ENCODE measurements at regions not wholly inside any gene's neighbourhood (a gene's known extent, or its start where the extent isn't known, plus 50 kb on each side); places are given as distances from the start of the nearest gene placed in this dataset.

DNA sequence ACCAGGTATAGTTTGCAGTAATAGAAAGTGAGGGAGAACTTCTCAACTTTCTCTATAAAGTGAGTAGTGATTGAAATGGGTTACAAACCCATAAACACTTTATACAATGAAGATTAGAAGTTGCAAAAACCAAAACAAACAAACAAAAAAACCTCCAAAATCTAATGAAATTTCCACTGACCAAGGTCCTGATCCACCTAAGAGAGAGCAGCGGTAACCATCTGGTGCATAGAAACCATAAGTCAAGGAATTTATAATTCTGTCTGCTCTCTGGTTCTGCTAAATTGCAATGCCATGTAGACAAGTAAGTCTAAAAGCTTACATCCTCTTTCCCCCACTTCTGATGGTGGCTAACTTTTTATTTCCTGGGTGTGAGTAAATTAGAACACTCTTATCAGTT lies 463.4 kb downstream of the EFNB2 start:
- TF ChIP-seq EZH2phosphoT487 (IDR thresholded peaks at IDR 0.05; ENCODE audit: borderline replicate concordance, low read length), result no peak
- TF ChIP-seq, protein P1, sequence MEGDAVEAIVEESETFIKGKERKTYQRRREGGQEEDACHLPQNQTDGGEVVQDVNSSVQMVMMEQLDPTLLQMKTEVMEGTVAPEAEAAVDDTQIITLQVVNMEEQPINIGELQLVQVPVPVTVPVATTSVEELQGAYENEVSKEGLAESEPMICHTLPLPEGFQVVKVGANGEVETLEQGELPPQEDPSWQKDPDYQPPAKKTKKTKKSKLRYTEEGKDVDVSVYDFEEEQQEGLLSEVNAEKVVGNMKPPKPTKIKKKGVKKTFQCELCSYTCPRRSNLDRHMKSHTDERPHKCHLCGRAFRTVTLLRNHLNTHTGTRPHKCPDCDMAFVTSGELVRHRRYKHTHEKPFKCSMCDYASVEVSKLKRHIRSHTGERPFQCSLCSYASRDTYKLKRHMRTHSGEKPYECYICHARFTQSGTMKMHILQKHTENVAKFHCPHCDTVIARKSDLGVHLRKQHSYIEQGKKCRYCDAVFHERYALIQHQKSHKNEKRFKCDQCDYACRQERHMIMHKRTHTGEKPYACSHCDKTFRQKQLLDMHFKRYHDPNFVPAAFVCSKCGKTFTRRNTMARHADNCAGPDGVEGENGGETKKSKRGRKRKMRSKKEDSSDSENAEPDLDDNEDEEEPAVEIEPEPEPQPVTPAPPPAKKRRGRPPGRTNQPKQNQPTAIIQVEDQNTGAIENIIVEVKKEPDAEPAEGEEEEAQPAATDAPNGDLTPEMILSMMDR (IDR thresholded peaks at IDR 0.05; ENCODE audit: low read depth, low read length, poor library complexity, severe bottlenecking), result no peak
- Histone ChIP-seq H3K27me3 (ENCODE audit: control insufficient read depth, low read length) (no peaks in the 10 kb centered on the region), H3K27ac (ENCODE audit: low read depth, low read length) (no peak overlapping the region), H3K9me2 (replicated peaks; ENCODE audit: control insufficient read depth, low read length) (no peaks in the 10 kb centered on the region), H3K36me3 (ENCODE audit: control insufficient read depth, low read length) (no peaks in the 10 kb centered on the region), H4K20me1 (ENCODE audit: control insufficient read depth, insufficient read depth, low read depth, low read length) (no peaks in the 10 kb centered on the region), H3K4me1 (ENCODE audit: control insufficient read depth, low read length) (no peaks in the 10 kb centered on the region), H3F3A (ENCODE audit: control insufficient read depth, insufficient read depth) (no peaks in the 10 kb centered on the region), H3K4me2 (ENCODE audit: low read length) (no peak overlapping the region), H3K79me2 (ENCODE audit: control insufficient read depth, low read length) (no peaks in the 10 kb centered on the region), H3K9me3 (ENCODE audit: control insufficient read depth, insufficient read depth, low read length) (no peaks in the 10 kb centered on the region), H3K4me3 (ENCODE audit: low read length) (no peak overlapping the region)

DNA sequence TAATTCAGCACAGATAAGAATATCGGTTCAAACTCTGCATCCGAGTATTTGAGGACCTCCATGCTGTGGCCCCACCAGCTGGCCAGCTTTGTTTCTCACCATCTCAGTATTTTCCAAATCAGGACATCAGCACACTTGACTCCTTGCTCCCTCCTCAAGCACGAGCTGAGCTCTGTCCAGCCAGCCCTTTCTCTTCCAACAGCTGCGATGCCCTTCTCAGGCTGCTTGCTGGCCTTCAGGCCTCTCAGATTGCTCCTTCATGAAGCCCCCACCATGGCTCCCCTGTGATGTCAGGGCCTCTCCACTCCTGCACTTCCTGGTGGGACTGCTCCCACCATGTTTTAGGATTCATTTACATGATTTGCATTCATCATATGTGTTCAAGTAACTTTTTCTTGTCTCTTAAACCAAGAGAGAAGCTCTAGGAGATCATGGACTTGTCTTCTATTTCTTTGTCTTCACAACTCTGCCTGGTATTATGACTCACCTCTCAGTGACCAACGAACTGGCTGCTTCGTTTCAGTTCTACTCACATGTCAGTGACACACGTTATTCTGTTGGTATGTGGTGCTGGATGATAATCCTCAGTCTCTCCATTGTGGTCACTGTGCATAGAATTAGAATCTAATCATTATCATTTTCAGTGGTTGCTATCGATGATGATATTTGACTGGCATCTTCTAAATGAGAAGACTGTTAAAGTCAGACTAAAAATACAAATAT lies 471.7 kb downstream of the EFNB2 start:
- TF ChIP-seq EZH2phosphoT487 (IDR thresholded peaks at IDR 0.05; ENCODE audit: borderline replicate concordance, low read length), result no peak
- TF ChIP-seq, protein P1 (IDR thresholded peaks at IDR 0.05; ENCODE audit: low read depth, low read length, poor library complexity, severe bottlenecking), result no peak
- Histone ChIP-seq H4K20me1 (ENCODE audit: control insufficient read depth, insufficient read depth, low read depth, low read length) (no peaks in the 10 kb centered on the region), H3K27ac (ENCODE audit: low read depth, low read length) (no peak overlapping the region)

DNA sequence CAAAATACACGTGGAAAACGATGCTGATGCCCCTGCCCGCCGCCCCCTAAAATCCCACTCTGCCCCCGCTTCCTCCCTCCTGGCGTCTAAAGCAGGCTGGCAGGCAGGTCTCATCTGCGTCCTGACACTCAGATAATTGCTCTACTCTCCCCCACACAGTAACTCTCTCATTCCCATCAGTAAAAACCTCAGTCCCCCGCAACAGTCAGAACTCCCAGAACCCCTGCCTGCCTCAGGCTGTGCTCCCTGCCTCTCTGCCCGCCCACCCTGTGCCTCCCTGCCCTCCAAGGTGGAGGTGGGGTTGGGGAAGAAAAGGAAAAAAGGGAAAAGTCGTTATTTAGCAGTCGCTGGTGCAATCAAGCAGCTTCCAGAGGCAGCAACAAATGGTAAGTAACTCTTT lies 473.7 kb downstream of the EFNB2 start:
- H3K36me3 ChIP-seq (ENCODE audit: control insufficient read depth, low read length), result no peaks in the 10 kb centered on the region
- no peak overlapping the region for H3K4me3 ChIP-seq (ENCODE audit: low read length)
- no peaks in the 10 kb centered on the region for H3F3A ChIP-seq (ENCODE audit: control insufficient read depth, insufficient read depth)
- H3K4me1 ChIP-seq (ENCODE audit: control insufficient read depth, low read length), result no peaks in the 10 kb centered on the region
- no peak overlapping the region for H3K27ac ChIP-seq (ENCODE audit: low read depth, low read length)
- H3K27me3 ChIP-seq (ENCODE audit: control insufficient read depth, low read length), result no peaks in the 10 kb centered on the region
- no peak for TF ChIP-seq EZH2phosphoT487 (IDR thresholded peaks at IDR 0.05; ENCODE audit: borderline replicate concordance, low read length)
- TF ChIP-seq, protein P1 (IDR thresholded peaks at IDR 0.05; ENCODE audit: low read depth, low read length, poor library complexity, severe bottlenecking), result no peak
- H3K9me2 ChIP-seq (replicated peaks; ENCODE audit: control insufficient read depth, low read length), result no peaks in the 10 kb centered on the region
- H4K20me1 ChIP-seq (ENCODE audit: control insufficient read depth, insufficient read depth, low read depth, low read length), result no peaks in the 10 kb centered on the region
- H3K9me3 ChIP-seq (ENCODE audit: control insufficient read depth, insufficient read depth, low read length), result no peaks in the 10 kb centered on the region
- H3K4me2 ChIP-seq (ENCODE audit: low read length), result no peak overlapping the region
- H3K79me2 ChIP-seq (ENCODE audit: control insufficient read depth, low read length), result no peaks in the 10 kb centered on the region

More for the DNA sequence above, 471.7 kb downstream of the EFNB2 start:
- no peaks in the 10 kb centered on the region for H3K9me3 ChIP-seq (ENCODE audit: control insufficient read depth, insufficient read depth, low read length)
- H3K27me3 ChIP-seq (ENCODE audit: control insufficient read depth, low read length), result no peaks in the 10 kb centered on the region
- H3K79me2 ChIP-seq (ENCODE audit: control insufficient read depth, low read length), result no peaks in the 10 kb centered on the region
- no peak overlapping the region for H3K4me2 ChIP-seq (ENCODE audit: low read length)
- no peak overlapping the region for H3K4me3 ChIP-seq (ENCODE audit: low read length)
- H3K36me3 ChIP-seq (ENCODE audit: control insufficient read depth, low read length), result no peaks in the 10 kb centered on the region
- no peaks in the 10 kb centered on the region for H3K4me1 ChIP-seq (ENCODE audit: control insufficient read depth, low read length)
- no peaks in the 10 kb centered on the region for H3F3A ChIP-seq (ENCODE audit: control insufficient read depth, insufficient read depth)
- H3K9me2 ChIP-seq (replicated peaks; ENCODE audit: control insufficient read depth, low read length), result no peaks in the 10 kb centered on the region
